ENCODE measurements at regions not wholly inside any gene's neighbourhood (a gene's known extent, or its start where the extent isn't known, plus 50 kb on each side); places are given as distances from the start of the nearest gene placed in this dataset.

GRCh38 chr5:6321078-6321477 is 57.3 kb downstream of the MED10 start:
- Mint-ChIP-seq H3K9me3 (no peaks in the 10 kb centered on the region), H3K36me3 (ENCODE audit: low read depth) (no peaks in the 10 kb centered on the region), H3K27ac (no peak overlapping the region), H3K4me1 (ENCODE audit: low read depth) (no peaks in the 10 kb centered on the region), H3K27me3 (ENCODE audit: low read depth) (no peaks in the 10 kb centered on the region), H3K4me3 (no peak overlapping the region)
- DNase-seq (ENCODE audit: low spot score), result no peak

- no peaks in the 10 kb centered on the region for H3K36me3 Mint-ChIP-seq (ENCODE audit: low read depth)
- no peaks in the 10 kb centered on the region for H3K4me1 Mint-ChIP-seq (ENCODE audit: low read depth)
Observed at GRCh38 chr5:6319116-6319515, 59.2 kb downstream of the MED10 start.

GRCh38 chr5:6317116-6317798 is 61.1 kb downstream of the MED10 start:
- Mint-ChIP-seq H3K27ac (no peak overlapping the region), H3K27me3 (ENCODE audit: low read depth) (no peaks in the 10 kb centered on the region), H3K36me3 (ENCODE audit: low read depth) (no peaks in the 10 kb centered on the region), H3K9me3 (no peaks in the 10 kb centered on the region), H3K4me3 (no peak overlapping the region), H3K4me1 (ENCODE audit: low read depth) (no peaks in the 10 kb centered on the region)
- no peak for DNase-seq (ENCODE audit: low spot score)

More at GRCh38 chr5:6319116-6319515, 59.2 kb downstream of the MED10 start:
- Mint-ChIP-seq H3K4me3 (no peak overlapping the region), H3K27me3 (ENCODE audit: low read depth) (no peaks in the 10 kb centered on the region), H3K9me3 (no peaks in the 10 kb centered on the region), H3K27ac (no peak overlapping the region)
- no peak for DNase-seq (ENCODE audit: low spot score)

- H3K27me3 Mint-ChIP-seq (ENCODE audit: low read depth), result no peaks in the 10 kb centered on the region
Observed at GRCh38 chr5:6315580-6315979, 62.8 kb downstream of the MED10 start.

GRCh38 chr5:6311568-6312501 is 66.5 kb downstream of the MED10 start:
- Mint-ChIP-seq H3K36me3 (ENCODE audit: low read depth) (no peaks in the 10 kb centered on the region), H3K9me3 (no peaks in the 10 kb centered on the region), H3K27me3 (ENCODE audit: low read depth) (no peaks in the 10 kb centered on the region), H3K27ac (no peak overlapping the region), H3K4me1 (ENCODE audit: low read depth) (no peaks in the 10 kb centered on the region), H3K4me3 (no peak overlapping the region)
- no peak for DNase-seq (ENCODE audit: low spot score)

More at GRCh38 chr5:6315580-6315979, 62.8 kb downstream of the MED10 start:
- Mint-ChIP-seq H3K36me3 (ENCODE audit: low read depth) (no peaks in the 10 kb centered on the region), H3K27ac (no peak overlapping the region), H3K4me3 (no peak overlapping the region), H3K9me3 (no peaks in the 10 kb centered on the region), H3K4me1 (ENCODE audit: low read depth) (no peaks in the 10 kb centered on the region)
- no peak for DNase-seq (ENCODE audit: low spot score)

GRCh38 chr5:6309949-6310348 is 68.4 kb downstream of the MED10 start:
- H3K36me3 Mint-ChIP-seq (ENCODE audit: low read depth), result no peaks in the 10 kb centered on the region
- no peaks in the 10 kb centered on the region for H3K4me1 Mint-ChIP-seq (ENCODE audit: low read depth)
- no peak overlapping the region for H3K4me3 Mint-ChIP-seq

GRCh38 chr5:6308683-6309082 is 69.7 kb downstream of the MED10 start:
- H3K4me3 Mint-ChIP-seq, result no peak overlapping the region
- no peaks in the 10 kb centered on the region for H3K27me3 Mint-ChIP-seq (ENCODE audit: low read depth)
- DNase-seq (ENCODE audit: low spot score), result no peak
- no peak overlapping the region for H3K27ac Mint-ChIP-seq
- no peaks in the 10 kb centered on the region for H3K4me1 Mint-ChIP-seq (ENCODE audit: low read depth)
- no peaks in the 10 kb centered on the region for H3K36me3 Mint-ChIP-seq (ENCODE audit: low read depth)
- H3K9me3 Mint-ChIP-seq, result no peaks in the 10 kb centered on the region

More at GRCh38 chr5:6309949-6310348, 68.4 kb downstream of the MED10 start:
- no peak for DNase-seq (ENCODE audit: low spot score)
- no peak overlapping the region for H3K27ac Mint-ChIP-seq
- H3K9me3 Mint-ChIP-seq, result no peaks in the 10 kb centered on the region
- H3K27me3 Mint-ChIP-seq (ENCODE audit: low read depth), result no peaks in the 10 kb centered on the region

GRCh38 chr5:6307304-6307703 is 71.0 kb downstream of the MED10 start:
- no peak for DNase-seq (ENCODE audit: low spot score)
- no peak overlapping the region for H3K27ac Mint-ChIP-seq
- H3K36me3 Mint-ChIP-seq (ENCODE audit: low read depth), result no peaks in the 10 kb centered on the region
- H3K4me1 Mint-ChIP-seq (ENCODE audit: low read depth), result no peaks in the 10 kb centered on the region
- H3K27me3 Mint-ChIP-seq (ENCODE audit: low read depth), result no peaks in the 10 kb centered on the region
- no peak overlapping the region for H3K4me3 Mint-ChIP-seq
- no peaks in the 10 kb centered on the region for H3K9me3 Mint-ChIP-seq

- no peak overlapping the region for H3K27ac Mint-ChIP-seq
- H3K4me3 Mint-ChIP-seq, result no peak overlapping the region
- no peaks in the 10 kb centered on the region for H3K27me3 Mint-ChIP-seq (ENCODE audit: low read depth)
- no peak for DNase-seq (ENCODE audit: low spot score)
- H3K9me3 Mint-ChIP-seq, result no peaks in the 10 kb centered on the region
- no peaks in the 10 kb centered on the region for H3K36me3 Mint-ChIP-seq (ENCODE audit: low read depth)
- H3K4me1 Mint-ChIP-seq (ENCODE audit: low read depth), result no peaks in the 10 kb centered on the region
Observed at GRCh38 chr5:6305853-6306252, 72.5 kb downstream of the MED10 start.

GRCh38 chr5:6302684-6303083 is 75.7 kb downstream of the MED10 start:
- Mint-ChIP-seq H3K4me3 (no peak overlapping the region), H3K27me3 (ENCODE audit: low read depth) (no peaks in the 10 kb centered on the region), H3K4me1 (ENCODE audit: low read depth) (no peaks in the 10 kb centered on the region), H3K36me3 (ENCODE audit: low read depth) (no peaks in the 10 kb centered on the region), H3K27ac (no peak overlapping the region), H3K9me3 (no peaks in the 10 kb centered on the region)
- DNase-seq (ENCODE audit: low spot score), result no peak

- Mint-ChIP-seq H3K9me3 (no peaks in the 10 kb centered on the region), H3K4me1 (ENCODE audit: low read depth) (no peaks in the 10 kb centered on the region)
Observed at GRCh38 chr5:6302075-6302474, 76.3 kb downstream of the MED10 start.

GRCh38 chr5:6296524-6296923 is 81.8 kb downstream of the MED10 start:
- Mint-ChIP-seq H3K4me3 (no peak overlapping the region), H3K27me3 (ENCODE audit: low read depth) (peaks cover 14% of the 10 kb centered on the region), H3K9me3 (no peaks in the 10 kb centered on the region), H3K27ac (no peak overlapping the region), H3K4me1 (ENCODE audit: low read depth) (no peaks in the 10 kb centered on the region), H3K36me3 (ENCODE audit: low read depth) (no peaks in the 10 kb centered on the region)
- DNase-seq (ENCODE audit: low spot score), result no peak

More at GRCh38 chr5:6302075-6302474, 76.3 kb downstream of the MED10 start:
- DNase-seq (ENCODE audit: low spot score), result no peak
- Mint-ChIP-seq H3K4me3 (no peak overlapping the region), H3K36me3 (ENCODE audit: low read depth) (no peaks in the 10 kb centered on the region), H3K27me3 (ENCODE audit: low read depth) (no peaks in the 10 kb centered on the region), H3K27ac (no peak overlapping the region)

- Mint-ChIP-seq H3K9me3 (no peaks in the 10 kb centered on the region), H3K27ac (no peak overlapping the region), H3K4me1 (ENCODE audit: low read depth) (no peaks in the 10 kb centered on the region), H3K27me3 (ENCODE audit: low read depth) (peaks cover 17% of the 10 kb centered on the region), H3K4me3 (no peak overlapping the region), H3K36me3 (ENCODE audit: low read depth) (no peaks in the 10 kb centered on the region)
- no peak for DNase-seq (ENCODE audit: low spot score)
Observed at GRCh38 chr5:6291961-6292360, 86.4 kb downstream of the MED10 start.

GRCh38 chr5:6289239-6289638 is 89.1 kb downstream of the MED10 start:
- Mint-ChIP-seq H3K27me3 (ENCODE audit: low read depth) (peaks cover 16% of the 10 kb centered on the region), H3K4me3 (no peak overlapping the region), H3K9me3 (no peaks in the 10 kb centered on the region), H3K36me3 (ENCODE audit: low read depth) (no peaks in the 10 kb centered on the region), H3K4me1 (ENCODE audit: low read depth) (no peaks in the 10 kb centered on the region), H3K27ac (no peak overlapping the region)
- DNase-seq (ENCODE audit: low spot score), result no peak
